ENCODE measurements at regions not wholly inside any gene's neighbourhood (a gene's known extent, or its start where the extent isn't known, plus 50 kb on each side); places are given as distances from the start of the nearest gene placed in this dataset.

- CTCF ChIA-PET = no interaction called here
- H3K27me3 ChIP-seq (ENCODE audit: control insufficient read depth, insufficient read depth, low read length) = no peaks in the 10 kb centered on the region
These were observed 62.8 kb upstream of the DOCK9 start for GRCh38 chr13:99040536-99041131.

GRCh38 chr13:99041337-99041736, 63.5 kb upstream of the DOCK9 start:
- DNase-seq (ENCODE audit: low read depth, low spot score) = no peak
- Histone ChIP-seq H3K4me3 (ENCODE audit: low read depth, low read length) (no peak overlapping the region), H3K27ac (ENCODE audit: low read depth, low read length) (no peak overlapping the region), H3K27me3 (ENCODE audit: control insufficient read depth, insufficient read depth, low read length) (no peaks in the 10 kb centered on the region), H3K9me3 (ENCODE audit: control insufficient read depth, insufficient read depth, low read length) (no peaks in the 10 kb centered on the region)
- ChIA-PET CTCF (no interaction called here), POLR2A (no interaction called here)
- TF ChIP-seq CTCF (IDR thresholded peaks at IDR 0.05; ENCODE audit: low read depth, low read length) = no peak

More at GRCh38 chr13:99040536-99041131, 62.8 kb upstream of the DOCK9 start:
- POLR2A ChIA-PET = no interaction called here
- no peak overlapping the region for H3K27ac ChIP-seq (ENCODE audit: low read depth, low read length)
- no peaks in the 10 kb centered on the region for H3K9me3 ChIP-seq (ENCODE audit: control insufficient read depth, insufficient read depth, low read length)
- TF ChIP-seq CTCF (IDR thresholded peaks at IDR 0.05; ENCODE audit: low read depth, low read length) = no peak
- no peak for DNase-seq (ENCODE audit: low read depth, low spot score)
- no peak overlapping the region for H3K4me3 ChIP-seq (ENCODE audit: low read depth, low read length)

- Histone ChIP-seq H3K4me3 (ENCODE audit: low read depth, low read length) (no peak overlapping the region), H3K9me3 (ENCODE audit: control insufficient read depth, insufficient read depth, low read length) (no peaks in the 10 kb centered on the region), H3K27ac (ENCODE audit: low read depth, low read length) (no peak overlapping the region), H3K27me3 (ENCODE audit: control insufficient read depth, insufficient read depth, low read length) (no peaks in the 10 kb centered on the region)
- CTCF ChIA-PET = no interaction called here
- no peak for TF ChIP-seq CTCF (IDR thresholded peaks at IDR 0.05; ENCODE audit: low read depth, low read length)
- POLR2A ChIA-PET = no interaction called here
- DNase-seq (ENCODE audit: low read depth, low spot score) = no peak
These were observed 63.9 kb upstream of the DOCK9 start for GRCh38 chr13:99041788-99042187.

- POLR2A ChIA-PET = no interaction called here
- DNase-seq (ENCODE audit: low read depth, low spot score) = no peak
- no peak overlapping the region for H3K27ac ChIP-seq (ENCODE audit: low read depth, low read length)
- no peaks in the 10 kb centered on the region for H3K9me3 ChIP-seq (ENCODE audit: control insufficient read depth, insufficient read depth, low read length)
- no peak overlapping the region for H3K4me3 ChIP-seq (ENCODE audit: low read depth, low read length)
- CTCF ChIA-PET = interaction anchor here (1.5 kb wide), 1 partner anchor 9 kb away, joined by 6 read pairs; no protein-coding TSS in a partner anchor
- TF ChIP-seq CTCF (IDR thresholded peaks at IDR 0.05; ENCODE audit: low read depth, low read length) = no peak
- no peaks in the 10 kb centered on the region for H3K27me3 ChIP-seq (ENCODE audit: control insufficient read depth, insufficient read depth, low read length)
These were observed 64.8 kb upstream of the DOCK9 start for GRCh38 chr13:99042521-99043250.

GRCh38 chr13:99043831-99044231, 66.0 kb upstream of the DOCK9 start:
- ChIA-PET POLR2A (no interaction called here), CTCF (interaction anchor here (1.5 kb wide), 1 partner anchor 10 kb away, joined by 6 read pairs; no protein-coding TSS in a partner anchor)
- no peak overlapping the region for H3K4me3 ChIP-seq (ENCODE audit: low read depth, low read length)
- no peaks in the 10 kb centered on the region for H3K9me3 ChIP-seq (ENCODE audit: control insufficient read depth, insufficient read depth, low read length)
- DNase-seq (ENCODE audit: low read depth, low spot score) = no peak
- H3K27me3 ChIP-seq (ENCODE audit: control insufficient read depth, insufficient read depth, low read length) = no peaks in the 10 kb centered on the region
- H3K27ac ChIP-seq (ENCODE audit: low read depth, low read length) = no peak overlapping the region
- TF ChIP-seq CTCF (IDR thresholded peaks at IDR 0.05; ENCODE audit: low read depth, low read length) = no peak

Data from AG04450 (cell line).